Upper lobe of right lung (tissue), 1 donor: ENCODE measurements at regions not wholly inside any gene's neighbourhood (a gene's known extent, or its start where the extent isn't known, plus 50 kb on each side); places are given as distances from the start of the nearest gene placed in this dataset. TPM values are rescaled to one million over a fixed set of nuclear protein-coding genes. Genes with fewer than 3 reads are reported as not detected.

Experiments
- ATAC-seq: fragments of 200-7000 bp; cut with Tn5 transposase; one replicate; pipeline ENCODE4 v1.9.1; 2020; ENCODE audit warnings: mild to moderate bottlenecking, moderate library complexity
- DNase-seq: peaks from one replicate; pipeline ENCODE4 v3.0.0-alpha.2; 2020
- H3K27ac ChIP-seq: fragments of 200-600 bp; one replicate; pipeline ENCODE4 v1.8.0; 2022
- H3K27me3 ChIP-seq: fragments of 200-600 bp; one replicate; pipeline ENCODE4 v1.8.0; 2022; ENCODE audit warnings: mild to moderate bottlenecking
- H3K36me3 ChIP-seq: fragments of 200-600 bp; one replicate; pipeline ENCODE4 v1.8.0; 2022
- H3K4me1 ChIP-seq: fragments of 200-600 bp; one replicate; pipeline ENCODE4 v1.8.0; 2022
- H3K4me3 ChIP-seq: fragments of 200-600 bp; one replicate; pipeline ENCODE4 v1.8.0; 2022; ENCODE audit warnings: mild to moderate bottlenecking
- H3K9me3 ChIP-seq: fragments of 200-600 bp; one replicate; pipeline ENCODE4 v1.8.0; 2022
- CTCF ChIP-seq: fragments of 200-600 bp; IDR thresholded peaks from one replicate; pipeline ENCODE4 v1.8.0; 2022; ENCODE audit warnings: antibody characterized with exemption
- intact Hi-C: fragments of 100-400 bp; cut with DNase I; formaldehyde crosslinking; loops from one replicate; pipeline ENCODE4 v1.11.0; 2022
- microRNA-seq: library from miRNA; unstranded; fragments of <30 nt; microRNA quantifications from one replicate; pipeline ENCODE4 v1.2.0, GENCODE V29; 2020; ENCODE audit warnings: borderline microRNAs expressed
- donor health status: DM: no; HTN: yes; CAD: no; lungs with severe emphysema.

- no peaks in the 10 kb centered on the region for H3K36me3 ChIP-seq
- H3K4me1 ChIP-seq = no peaks in the 10 kb centered on the region
- no peak overlapping the region for H3K4me3 ChIP-seq
- H3K9me3 ChIP-seq = no peaks in the 10 kb centered on the region
- intact Hi-C loops = no loop called here
- ATAC-seq = no peak
- H3K27me3 ChIP-seq = no peaks in the 10 kb centered on the region
- no peak overlapping the region for H3K27ac ChIP-seq
- DNase-seq = no peak
- no peak for TF ChIP-seq CTCF
Measured at GRCh38 chr20:61191096-61191495, 61.0 kb upstream of the CDH4 start.

DNA sequence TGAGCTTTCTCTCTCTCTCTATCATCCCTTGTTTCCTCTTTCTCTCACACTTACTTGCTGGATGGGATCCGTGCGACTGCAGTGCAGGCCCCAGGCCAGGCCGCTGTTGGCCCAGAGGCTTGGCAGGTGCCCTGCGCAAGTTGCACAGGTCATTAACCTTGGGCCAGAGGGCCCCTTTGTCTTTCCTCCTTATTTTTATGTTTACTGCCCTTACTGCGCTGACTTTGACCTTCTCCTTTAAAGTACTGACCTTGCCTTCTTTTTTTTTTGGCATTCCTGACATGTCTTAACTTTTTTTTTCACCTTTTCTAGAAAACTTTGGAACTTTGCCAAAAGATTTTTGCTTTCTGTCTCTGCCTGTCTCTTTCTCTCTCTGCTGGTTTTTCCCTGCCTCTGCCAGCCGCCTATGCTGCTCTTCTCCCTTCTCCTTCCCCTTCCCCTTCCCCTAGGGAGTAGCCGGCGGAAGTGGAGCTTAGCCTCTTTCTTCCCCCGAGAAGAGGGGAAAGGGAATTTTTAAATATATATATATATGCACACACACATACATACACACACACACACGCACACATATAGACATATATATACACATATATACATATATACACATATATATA is 59.6 kb upstream of the CDH4 start:
- no peak overlapping the region for H3K4me3 ChIP-seq
- intact Hi-C loops = no loop called here
- no peaks in the 10 kb centered on the region for H3K9me3 ChIP-seq
- peaks cover 7% of the 10 kb centered on the region for H3K27me3 ChIP-seq
- no peaks in the 10 kb centered on the region for H3K4me1 ChIP-seq
- H3K27ac ChIP-seq = no peak overlapping the region
- no peak for DNase-seq
- no peak for TF ChIP-seq CTCF
- no peaks in the 10 kb centered on the region for H3K36me3 ChIP-seq
- ATAC-seq = no peak

- intact Hi-C loops = no loop called here
- H3K4me3 ChIP-seq = no peak overlapping the region
- no peaks in the 10 kb centered on the region for H3K36me3 ChIP-seq
- no peak for ATAC-seq
- H3K27ac ChIP-seq = no peak overlapping the region
- H3K4me1 ChIP-seq = no peaks in the 10 kb centered on the region
- TF ChIP-seq CTCF = no peak
- DNase-seq = no peak
- peaks cover 12% of the 10 kb centered on the region for H3K27me3 ChIP-seq
- H3K9me3 ChIP-seq = no peaks in the 10 kb centered on the region
Measured at GRCh38 chr20:61193164-61193563, 58.9 kb upstream of the CDH4 start.

Small RNA genes lying in the stretch of these regions (microRNA-seq; reads per million reads assigned to microRNA genes)
- gene MIR4533 = not detected
- not detected for gene MIR548AG2
- gene MIR646 = not detected
